ENCODE measurements at regions not wholly inside any gene's neighbourhood (a gene's known extent, or its start where the extent isn't known, plus 50 kb on each side); places are given as distances from the start of the nearest gene placed in this dataset.
"Not testable (repeated sequence)": the region's sequence is repeated elsewhere in the genome, so short reads cannot be mapped to it uniquely, and the experiment has no call there.

- DNase-seq (ENCODE audit: low read depth), result not testable (repeated sequence)
Measured at GRCh38 chr1:120465900-120466299, 51.1 kb downstream of the NBPF8 start.

GRCh38 chr1:120477663-120478062 lies 62.8 kb downstream of the NBPF8 start:
- not testable (repeated sequence) for DNase-seq (ENCODE audit: low read depth)

GRCh38 chr1:120478400-120478799 lies 63.6 kb downstream of the NBPF8 start:
- DNase-seq (ENCODE audit: low read depth), result not testable (repeated sequence)

- not testable (repeated sequence) for DNase-seq (ENCODE audit: low read depth)
Measured at GRCh38 chr1:120487542-120487941, 72.7 kb downstream of the NBPF8 start.

- not testable (repeated sequence) for DNase-seq (ENCODE audit: low read depth)
Measured at GRCh38 chr1:120489217-120489616, 74.4 kb downstream of the NBPF8 start.

- DNase-seq (ENCODE audit: low read depth), result not testable (repeated sequence)
Measured at GRCh38 chr1:120497145-120497544, 82.3 kb downstream of the NBPF8 start.

- not testable (repeated sequence) for DNase-seq (ENCODE audit: low read depth)
Measured at GRCh38 chr1:120503284-120503683, 88.4 kb downstream of the NBPF8 start.

- not testable (repeated sequence) for DNase-seq (ENCODE audit: low read depth)
Measured at GRCh38 chr1:120506352-120506751, 91.5 kb downstream of the NBPF8 start.

GRCh38 chr1:120508351-120508750 lies 93.5 kb downstream of the NBPF8 start:
- DNase-seq (ENCODE audit: low read depth), result not testable (repeated sequence)

GRCh38 chr1:120509258-120509657 lies 94.4 kb downstream of the NBPF8 start:
- DNase-seq (ENCODE audit: low read depth), result not testable (repeated sequence)

GRCh38 chr1:120513099-120513498 lies 98.3 kb downstream of the NBPF8 start:
- not testable (repeated sequence) for DNase-seq (ENCODE audit: low read depth)

- not testable (repeated sequence) for DNase-seq (ENCODE audit: low read depth)
Measured at GRCh38 chr1:120513531-120513930, 98.7 kb downstream of the NBPF8 start.

- not testable (repeated sequence) for DNase-seq (ENCODE audit: low read depth)
Measured at GRCh38 chr1:120519196-120519595, 104.4 kb downstream of the NBPF8 start.

GRCh38 chr1:120524416-120524815 lies 109.6 kb downstream of the NBPF8 start:
- DNase-seq (ENCODE audit: low read depth), result not testable (repeated sequence)

- not testable (repeated sequence) for DNase-seq (ENCODE audit: low read depth)
Measured at GRCh38 chr1:120525386-120525785, 110.6 kb downstream of the NBPF8 start.

- not testable (repeated sequence) for DNase-seq (ENCODE audit: low read depth)
Measured at GRCh38 chr1:120529475-120530089, 114.7 kb downstream of the NBPF8 start.

- DNase-seq (ENCODE audit: low read depth), result not testable (repeated sequence)
Measured at GRCh38 chr1:120531455-120531854, 116.6 kb downstream of the NBPF8 start.

GRCh38 chr1:120534361-120535047 lies 119.7 kb downstream of the NBPF8 start:
- DNase-seq (ENCODE audit: low read depth), result not testable (repeated sequence)

- DNase-seq (ENCODE audit: low read depth), result peak; percentile 17
Measured at GRCh38 chr1:120535052-120535451, 120.2 kb downstream of the NBPF8 start.

- DNase-seq (ENCODE audit: low read depth), result not testable (repeated sequence)
Measured at GRCh38 chr1:120541394-120541793, 126.6 kb downstream of the NBPF8 start.

GRCh38 chr1:120542365-120542764 lies 127.5 kb downstream of the NBPF8 start:
- DNase-seq (ENCODE audit: low read depth), result not testable (repeated sequence)

GRCh38 chr1:120542940-120543339 lies 128.1 kb downstream of the NBPF8 start:
- DNase-seq (ENCODE audit: low read depth), result not testable (repeated sequence)

GRCh38 chr1:120544434-120544833 lies 129.6 kb downstream of the NBPF8 start:
- not testable (repeated sequence) for DNase-seq (ENCODE audit: low read depth)
